HCT116 (cell line): ENCODE measurements at regions not wholly inside any gene's neighbourhood (a gene's known extent, or its start where the extent isn't known, plus 50 kb on each side); places are given as distances from the start of the nearest gene placed in this dataset.

Experiments
- ATAC-seq: fragments of 200-7000 bp; cut with Tn5 transposase; 2 replicates; pipeline ENCODE4 v1.9.1; 2020; ENCODE audit warnings: mild to moderate bottlenecking, moderate library complexity
- BruUV-seq: library from RNA; stranded (reverse); fragments of 400-500 nt; replicated peaks from 2 replicates; lab custom pipeline; 2021; lab: Mats Ljungman, UMichigan
- CTCF ChIA-PET: fragments of 300-600 bp; sonication (Branson Sonifier 250); formaldehyde crosslinking; loops from one replicate; lab custom pipeline; 2021; ENCODE audit warnings: antibody characterized with exemption; lab: Charles Lee
- POLR2A ChIA-PET: fragments of 300-600, 350-600 bp; sonication (Branson Sonifier 250); formaldehyde crosslinking; loops from one replicate; lab custom pipeline; 2021; ENCODE audit warnings: antibody characterized with exemption; lab: Charles Lee
- RAD21 ChIA-PET, 2 experiments: fragments of 300-600 bp; sonication (Branson Sonifier 250); formaldehyde crosslinking; loops; one replicate each; lab custom pipeline; 2023; ENCODE audit warnings: low total read pairs in 2 of 2; ENCODE audit not compliant: uncharacterized antibody in 2 of 2, unreplicated experiment in 2 of 2, low non-redundant PET in 1 of 2; lab: Charles Lee
- DNase-seq: peaks from one replicate; pipeline ENCODE4 v3.0.0-alpha.2; 2010; ENCODE audit warnings: low read depth, low spot score
- H2AFZ ChIP-seq: fragments of 200-600 bp; shearing (Covaris generic), sonication (generic); 2 replicates; pipeline ENCODE4 v1.6.1; 2017; ENCODE audit warnings: low read depth, mixed run types, mixed read lengths, antibody characterized with exemption, low read length; ENCODE audit not compliant: poor library complexity, severe bottlenecking
- H3K27ac ChIP-seq: 2 replicates; pipeline ENCODE4 v1.5.1; 2012; ENCODE audit warnings: low read depth, low read length
- H3K27me3 ChIP-seq: fragments of 200-600 bp; sonication (generic); 2 replicates; pipeline ENCODE4 v1.6.1; 2016; ENCODE audit warnings: mixed run types, low read length, mixed read lengths; ENCODE audit not compliant: insufficient read depth
- H3K36me3 ChIP-seq, 2 experiments: fragments of 200-500 bp in 1 of 2; fragments of 200-600 bp in 1 of 2; sonication (Bioruptor generic) in 1 of 2; sonication (generic) in 1 of 2; 2 replicates each; pipeline versions ENCODE4 v1.5.1 to v1.6.1; 2014 to 2016; ENCODE audit warnings: low read length in 2 of 2, inconsistent platforms in 1 of 2, mixed read lengths in 1 of 2, mixed run types in 1 of 2; ENCODE audit not compliant: insufficient read depth in 2 of 2, control insufficient read depth in 1 of 2
- H3K4me1 ChIP-seq, 2 experiments: fragments of 200-600 bp in 1 of 2; sonication (generic) in 1 of 2; 2 replicates each; pipeline versions ENCODE4 v1.5.1 to v1.6.1; 2012 to 2017; ENCODE audit warnings: low read length in 2 of 2, inconsistent platforms in 1 of 2, mild to moderate bottlenecking in 1 of 2, mixed read lengths in 1 of 2, mixed run types in 1 of 2, moderate library complexity in 1 of 2; ENCODE audit not compliant: insufficient read depth in 2 of 2, control insufficient read depth in 1 of 2
- H3K4me2 ChIP-seq: fragments of 200-600 bp; sonication (generic); 2 replicates; pipeline ENCODE4 v1.6.1; 2017; ENCODE audit warnings: mixed run types, low read length, mixed read lengths
- H3K4me3 ChIP-seq, 2 experiments: fragments of 200-600 bp in 1 of 2; sonication (generic) in 1 of 2; replicated peaks in 1 of 2; 2 replicates each; pipeline ENCODE4 v1.5.1; 2011 to 2016; ENCODE audit warnings: low read length in 2 of 2, control low read depth in 1 of 2, low read depth in 1 of 2, mild to moderate bottlenecking in 1 of 2, mixed read lengths in 1 of 2, mixed run types in 1 of 2
- H3K79me2 ChIP-seq: fragments of 200-600 bp; sonication (generic); 2 replicates; pipeline ENCODE4 v1.6.1; 2017; ENCODE audit warnings: mild to moderate bottlenecking, mixed run types, low read length, moderate library complexity, mixed read lengths; ENCODE audit not compliant: insufficient read depth
- H3K9ac ChIP-seq: fragments of 200-600 bp; sonication (generic); 2 replicates; pipeline ENCODE4 v1.6.1; 2016; ENCODE audit warnings: low read length, mixed read lengths
- H3K9me2 ChIP-seq: fragments of 200-600 bp; sonication (generic), shearing (Covaris generic); 2 replicates; pipeline ENCODE4 v1.6.1; 2017; ENCODE audit warnings: mixed run types, mild to moderate bottlenecking, moderate library complexity; ENCODE audit not compliant: insufficient read depth
- H3K9me3 ChIP-seq, 2 experiments: fragments of 200-500 bp in 1 of 2; fragments of 200-600 bp in 1 of 2; sonication (Bioruptor generic) in 1 of 2; sonication (generic) in 1 of 2; 2 replicates each; pipeline ENCODE4 v1.6.1; 2014 to 2017; ENCODE audit warnings: low read length in 2 of 2, mixed read lengths in 2 of 2, inconsistent platforms in 1 of 2, low read depth in 1 of 2, mild to moderate bottlenecking in 1 of 2, mixed run types in 1 of 2, moderate library complexity in 1 of 2; ENCODE audit not compliant: control insufficient read depth in 1 of 2, insufficient read depth in 1 of 2
- H4K20me1 ChIP-seq: fragments of 200-600 bp; sonication (generic), shearing (Covaris generic); 2 replicates; pipeline ENCODE4 v1.6.1; 2017; ENCODE audit warnings: mixed run types, mild to moderate bottlenecking, moderate library complexity; ENCODE audit not compliant: insufficient read depth
- CBX3 ChIP-seq: IDR thresholded peaks from 2 replicates; pipeline ENCODE4 v1.6.1; 2012; ENCODE audit warnings: low read depth
- CEBPB ChIP-seq: IDR thresholded peaks from 2 replicates; pipeline ENCODE4 v1.6.1; 2012; ENCODE audit warnings: low read depth
- EGR1 ChIP-seq: IDR thresholded peaks from 2 replicates; pipeline ENCODE4 v1.6.1; 2012; ENCODE audit warnings: low read depth
- ELF1 ChIP-seq: IDR thresholded peaks from 2 replicates; pipeline ENCODE4 v1.6.1; 2012; ENCODE audit warnings: low read depth, borderline replicate concordance
- EZH2 ChIP-seq: fragments of 200-600 bp; sonication (generic); IDR thresholded peaks from 2 replicates; pipeline ENCODE4 v1.6.1; 2017; ENCODE audit warnings: antibody characterized with exemption, mixed run types
- EZH2phosphoT487 ChIP-seq: fragments of 200-600 bp; IDR thresholded peaks from 2 replicates; pipeline ENCODE4 v1.6.1; 2018; ENCODE audit warnings: antibody characterized with exemption, borderline replicate concordance
- FOSL1 ChIP-seq: IDR thresholded peaks from 2 replicates; pipeline ENCODE4 v1.6.1; 2012; ENCODE audit warnings: low read depth
- JUND ChIP-seq: IDR thresholded peaks from 2 replicates; pipeline ENCODE4 v1.6.1; 2012
- POLR2A ChIP-seq: IDR thresholded peaks from 2 replicates; pipeline ENCODE4 v1.7.0; 2011; ENCODE audit warnings: borderline replicate concordance; ENCODE audit not compliant: insufficient read depth, insufficient read length; ENCODE audit errors: extremely low read depth
- POLR2AphosphoS5 ChIP-seq: IDR thresholded peaks from 2 replicates; pipeline ENCODE4 v1.6.1; 2011; ENCODE audit warnings: mild to moderate bottlenecking, low read depth, low read length, moderate library complexity
- RAD21 ChIP-seq: IDR thresholded peaks from 2 replicates; pipeline ENCODE4 v1.6.1; 2012; ENCODE audit warnings: low read depth, mild to moderate bottlenecking
- SIN3A ChIP-seq: IDR thresholded peaks from 2 replicates; pipeline ENCODE4 v1.6.1; 2012; ENCODE audit warnings: low read depth
- TCF7L2 ChIP-seq: IDR thresholded peaks from 2 replicates; pipeline ENCODE4 v1.7.0; 2011; ENCODE audit warnings: borderline replicate concordance, inconsistent platforms; ENCODE audit not compliant: insufficient read depth, insufficient read length; ENCODE audit errors: extremely low read depth
- intact Hi-C: fragments of 100-400 bp; cut with micrococcal nuclease; formaldehyde crosslinking; loops from 2 replicates; pipeline ENCODE4 v1.10.0; 2022
- TF ChIP-seq, protein P1 (sequence below): IDR thresholded peaks from 2 replicates; pipeline ENCODE4 v1.6.1; 2011; ENCODE audit warnings: mild to moderate bottlenecking, low read length, moderate library complexity; ENCODE audit not compliant: insufficient replicate concordance; ENCODE audit errors: extremely low read depth
- TF ChIP-seq, protein P2 (sequence below), 3 experiments: fragments of 200-600 bp in 1 of 3; sonication (generic) in 1 of 3; IDR thresholded peaks in 2 of 3; conservative IDR thresholded peaks in 1 of 3; 2 replicates each; pipeline ENCODE4 v1.5.1; 2012 to 2017; ENCODE audit warnings: low read depth in 2 of 3, low read length in 2 of 3, antibody characterized with exemption in 1 of 3, borderline replicate concordance in 1 of 3, control low read depth in 1 of 3, mild to moderate bottlenecking in 1 of 3, mixed read lengths in 1 of 3, mixed run types in 1 of 3, moderate library complexity in 1 of 3; ENCODE audit not compliant: insufficient read depth in 1 of 3
- TF ChIP-seq, protein P3 (sequence below): IDR thresholded peaks from 2 replicates; pipeline ENCODE4 v1.6.1; 2012
- TF ChIP-seq, protein P4 (sequence below): IDR thresholded peaks from 2 replicates; pipeline ENCODE4 v1.6.1; 2012

DNA sequence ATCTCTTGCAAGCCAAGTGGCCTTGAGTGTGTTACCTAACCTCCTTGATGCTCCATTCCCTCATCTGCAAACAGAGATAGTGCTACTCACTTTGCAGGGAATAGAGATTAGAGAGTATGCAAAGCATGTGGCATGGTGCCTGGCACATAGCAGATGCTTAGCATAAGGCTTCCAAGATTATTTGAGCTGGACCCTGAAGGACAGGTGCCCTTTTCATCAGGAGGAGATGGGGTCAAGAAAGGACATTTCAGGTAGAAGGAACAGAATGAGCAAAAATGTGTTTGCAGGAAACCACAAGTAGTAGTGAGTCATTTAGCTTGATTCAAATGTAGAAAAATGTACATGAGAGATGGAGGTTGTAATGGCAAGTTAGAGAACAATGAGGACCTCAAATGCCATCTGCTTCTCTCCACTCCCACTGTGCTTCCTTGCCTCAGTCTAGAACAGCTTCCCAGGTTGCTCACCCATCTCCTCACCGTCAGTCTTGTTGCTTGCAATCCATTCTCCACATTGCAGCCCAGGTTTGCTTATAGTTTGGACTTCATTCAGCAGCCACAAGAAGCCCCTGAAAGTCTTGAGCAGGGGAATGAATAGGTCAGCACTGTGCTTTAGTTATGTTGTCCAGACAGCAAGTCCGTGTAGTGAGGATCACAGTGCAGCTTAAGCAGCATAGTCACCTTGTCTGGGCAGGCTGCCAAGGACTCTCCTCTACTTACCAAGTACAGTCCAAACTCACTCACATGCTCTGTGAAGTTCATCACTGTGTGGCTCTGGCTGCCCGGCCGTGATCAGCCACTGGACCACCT, 536.3 kb upstream of the CCDC196 start (continued):
- TF ChIP-seq, protein P1, sequence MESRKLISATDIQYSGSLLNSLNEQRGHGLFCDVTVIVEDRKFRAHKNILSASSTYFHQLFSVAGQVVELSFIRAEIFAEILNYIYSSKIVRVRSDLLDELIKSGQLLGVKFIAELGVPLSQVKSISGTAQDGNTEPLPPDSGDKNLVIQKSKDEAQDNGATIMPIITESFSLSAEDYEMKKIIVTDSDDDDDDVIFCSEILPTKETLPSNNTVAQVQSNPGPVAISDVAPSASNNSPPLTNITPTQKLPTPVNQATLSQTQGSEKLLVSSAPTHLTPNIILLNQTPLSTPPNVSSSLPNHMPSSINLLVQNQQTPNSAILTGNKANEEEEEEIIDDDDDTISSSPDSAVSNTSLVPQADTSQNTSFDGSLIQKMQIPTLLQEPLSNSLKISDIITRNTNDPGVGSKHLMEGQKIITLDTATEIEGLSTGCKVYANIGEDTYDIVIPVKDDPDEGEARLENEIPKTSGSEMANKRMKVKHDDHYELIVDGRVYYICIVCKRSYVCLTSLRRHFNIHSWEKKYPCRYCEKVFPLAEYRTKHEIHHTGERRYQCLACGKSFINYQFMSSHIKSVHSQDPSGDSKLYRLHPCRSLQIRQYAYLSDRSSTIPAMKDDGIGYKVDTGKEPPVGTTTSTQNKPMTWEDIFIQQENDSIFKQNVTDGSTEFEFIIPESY = no peak
- TF ChIP-seq EZH2 (no peak), EGR1 (no peak), TCF7L2 (no peak), FOSL1 (no peak), POLR2A (no peak), POLR2AphosphoS5 (no peak)

DNA sequence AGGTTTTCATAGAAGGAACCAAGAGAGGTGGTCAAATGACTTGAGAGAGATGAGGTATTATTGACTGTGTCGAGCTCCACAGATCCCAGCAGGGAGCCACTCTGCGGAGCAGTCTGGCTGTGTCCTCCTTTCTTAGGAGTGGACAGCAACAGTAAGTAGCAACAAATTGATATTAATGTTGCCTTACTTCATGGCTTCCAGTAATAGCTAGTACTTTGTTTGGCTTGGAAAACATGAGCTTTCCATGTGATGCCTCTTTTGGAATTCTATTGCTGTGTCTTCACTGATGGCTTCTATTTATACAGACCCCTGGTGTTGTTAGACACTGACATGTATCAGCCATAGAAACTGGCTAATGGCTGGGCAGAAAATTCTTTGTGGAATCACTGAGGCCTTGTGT, 531.2 kb upstream of the CCDC196 start:
- CTCF ChIA-PET = interaction anchor here (1.2 kb wide), 1 partner anchor 790 kb away, joined by 6 read pairs; no protein-coding TSS in a partner anchor
- intact Hi-C loops = no loop called here
- Histone ChIP-seq H3K4me3 (no peak overlapping the region), H3K9ac (no peak overlapping the region), H3K27ac (no peak overlapping the region), H3K79me2 (no peaks in the 10 kb centered on the region), H2AFZ (no peak overlapping the region), H3K27me3 (peaks cover 4% of the 10 kb centered on the region; the same call in 1 of the 2 replicates), H3K4me2 (no peak overlapping the region), H3K36me3 (no peaks in the 10 kb centered on the region), H4K20me1 (no peaks in the 10 kb centered on the region), H3K9me3 (no peaks in the 10 kb centered on the region), H3K9me2 (no peaks in the 10 kb centered on the region), H3K4me1 (peaks cover under 1 to 5% of the 10 kb centered on the region in 2 experiments; a peak in 3 of 4 replicates)
- DNase-seq (no peak), ATAC-seq (no peak)
- BruUV-seq = no TSS peak
- TF ChIP-seq ELF1 = no peak
- TF ChIP-seq, protein P2, sequence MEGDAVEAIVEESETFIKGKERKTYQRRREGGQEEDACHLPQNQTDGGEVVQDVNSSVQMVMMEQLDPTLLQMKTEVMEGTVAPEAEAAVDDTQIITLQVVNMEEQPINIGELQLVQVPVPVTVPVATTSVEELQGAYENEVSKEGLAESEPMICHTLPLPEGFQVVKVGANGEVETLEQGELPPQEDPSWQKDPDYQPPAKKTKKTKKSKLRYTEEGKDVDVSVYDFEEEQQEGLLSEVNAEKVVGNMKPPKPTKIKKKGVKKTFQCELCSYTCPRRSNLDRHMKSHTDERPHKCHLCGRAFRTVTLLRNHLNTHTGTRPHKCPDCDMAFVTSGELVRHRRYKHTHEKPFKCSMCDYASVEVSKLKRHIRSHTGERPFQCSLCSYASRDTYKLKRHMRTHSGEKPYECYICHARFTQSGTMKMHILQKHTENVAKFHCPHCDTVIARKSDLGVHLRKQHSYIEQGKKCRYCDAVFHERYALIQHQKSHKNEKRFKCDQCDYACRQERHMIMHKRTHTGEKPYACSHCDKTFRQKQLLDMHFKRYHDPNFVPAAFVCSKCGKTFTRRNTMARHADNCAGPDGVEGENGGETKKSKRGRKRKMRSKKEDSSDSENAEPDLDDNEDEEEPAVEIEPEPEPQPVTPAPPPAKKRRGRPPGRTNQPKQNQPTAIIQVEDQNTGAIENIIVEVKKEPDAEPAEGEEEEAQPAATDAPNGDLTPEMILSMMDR (IDR thresholded peaks at IDR 0.05 in 2 of 3, conservative IDR thresholded peaks at IDR 0.05 in 1 of 3; ENCODE audit: borderline replicate concordance in 1 of 3, insufficient read depth in 1 of 3, low read depth in 2 of 3, low read length in 2 of 3) = no peak
- TF ChIP-seq, protein P3, sequence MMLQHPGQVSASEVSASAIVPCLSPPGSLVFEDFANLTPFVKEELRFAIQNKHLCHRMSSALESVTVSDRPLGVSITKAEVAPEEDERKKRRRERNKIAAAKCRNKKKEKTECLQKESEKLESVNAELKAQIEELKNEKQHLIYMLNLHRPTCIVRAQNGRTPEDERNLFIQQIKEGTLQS = no peak
- TF ChIP-seq, protein P1 = no peak
- TF ChIP-seq, protein P4, sequence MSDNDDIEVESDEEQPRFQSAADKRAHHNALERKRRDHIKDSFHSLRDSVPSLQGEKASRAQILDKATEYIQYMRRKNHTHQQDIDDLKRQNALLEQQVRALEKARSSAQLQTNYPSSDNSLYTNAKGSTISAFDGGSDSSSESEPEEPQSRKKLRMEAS = no peak
- TF ChIP-seq EZH2phosphoT487 = no peak
- no peak for TF ChIP-seq EGR1
- TF ChIP-seq EZH2 = no peak
- TF ChIP-seq TCF7L2 = no peak
- TF ChIP-seq JUND = no peak
- no peak for TF ChIP-seq RAD21
- TF ChIP-seq CBX3 = no peak
- no peak for TF ChIP-seq SIN3A
- TF ChIP-seq CEBPB = no peak
- POLR2A ChIA-PET = no interaction called here
- RAD21 ChIA-PET = no interaction called here
